GM18517 (cell line): ENCODE measurements at regions not wholly inside any gene's neighbourhood (a gene's known extent, or its start where the extent isn't known, plus 50 kb on each side); places are given as distances from the start of the nearest gene placed in this dataset.
"Not testable (repeated sequence)": the region's sequence is repeated elsewhere in the genome, so short reads cannot be mapped to it uniquely, and the experiment has no call there.

Experiments
- ATAC-seq: cut with Tn5 transposase; IDR thresholded peaks from one replicate; pipeline ENCODE4 v1.9.1; 2021; ENCODE audit warnings: mild to moderate bottlenecking, moderate library complexity; ENCODE audit not compliant: unreplicated experiment

- ATAC-seq: no peak
Observed at GRCh38 chr4:177232473-177232872, 77.2 kb upstream of the NEIL3 start.

GRCh38 chr4:177235026-177235425 lies 74.6 kb upstream of the NEIL3 start:
- no peak for ATAC-seq

- no peak for ATAC-seq
Observed at GRCh38 chr4:177236886-177237285, 72.8 kb upstream of the NEIL3 start.

- ATAC-seq: no peak
Observed at GRCh38 chr4:177237291-177237690, 72.4 kb upstream of the NEIL3 start.

- no peak for ATAC-seq
Observed at GRCh38 chr4:177239477-177239876, 70.2 kb upstream of the NEIL3 start.

- ATAC-seq: no peak
Observed at GRCh38 chr4:177239878-177240277, 69.8 kb upstream of the NEIL3 start.

GRCh38 chr4:177242651-177243286 lies 66.9 kb upstream of the NEIL3 start:
- ATAC-seq: no peak

GRCh38 chr4:177246641-177247584 lies 62.8 kb upstream of the NEIL3 start:
- ATAC-seq: no peak

GRCh38 chr4:177250056-177250696 lies 59.5 kb upstream of the NEIL3 start:
- ATAC-seq: peak; percentile 96

- ATAC-seq: no peak
Observed at GRCh38 chr4:177251237-177251636, 58.4 kb upstream of the NEIL3 start.

- no peak for ATAC-seq
Observed at GRCh38 chr4:177255359-177255758, 54.3 kb upstream of the NEIL3 start.

- no peak for ATAC-seq
Observed at GRCh38 chr4:177256950-177257349, 52.7 kb upstream of the NEIL3 start.

GRCh38 chr4:177259466-177259865 lies 50.2 kb upstream of the NEIL3 start:
- ATAC-seq: not testable (repeated sequence)
